CD4-positive, alpha-beta memory T cell (primary cell): ENCODE measurements at regions not wholly inside any gene's neighbourhood (a gene's known extent, or its start where the extent isn't known, plus 50 kb on each side); places are given as distances from the start of the nearest gene placed in this dataset.
A peak's percentile ranks its signal among the peaks of the same experiment; 100 is the strongest.

Experiments used
- CTCF ChIA-PET: fragments of 350-600 bp; sonication (Branson Sonifier 250); formaldehyde crosslinking; loops from one replicate; lab custom pipeline; 2021; ENCODE audit warnings: inconsistent platforms; ENCODE audit not compliant: partially characterized antibody; lab: Charles Lee
- POLR2A ChIA-PET: fragments of 350-600 bp; sonication (Branson Sonifier 250); formaldehyde crosslinking; loops from one replicate; lab custom pipeline; 2021; ENCODE audit not compliant: partially characterized antibody; lab: Charles Lee
- DNase-seq, 5 donors: peaks; one replicate each; pipeline versions ENCODE4 v3.0.0 to v3.0.0-alpha.2; 2020 to 2022; ENCODE audit warnings: mixed read lengths in 1 of 5
- H3K27ac ChIP-seq: one replicate; pipeline ENCODE4 v1.7.0; 2013; ENCODE audit warnings: low read depth, low read length
- H3K27me3 ChIP-seq: 2 replicates; pipeline ENCODE4 v1.7.0; 2013; ENCODE audit warnings: mild to moderate bottlenecking, low read length, moderate library complexity; ENCODE audit not compliant: insufficient read depth
- H3K36me3 ChIP-seq: 2 replicates; pipeline ENCODE4 v1.7.0; 2013; ENCODE audit warnings: mild to moderate bottlenecking, low read length, moderate library complexity; ENCODE audit not compliant: insufficient read depth
- H3K4me1 ChIP-seq: 2 replicates; pipeline ENCODE4 v1.7.0; 2013; ENCODE audit warnings: mild to moderate bottlenecking, low read length, moderate library complexity; ENCODE audit not compliant: insufficient read depth
- H3K4me3 ChIP-seq, 2 donors: one replicate each; pipeline ENCODE4 v1.7.0; 2013; ENCODE audit warnings: low read length in 2 of 2, mild to moderate bottlenecking in 1 of 2
- H3K9me3 ChIP-seq, 2 donors: one replicate each; pipeline ENCODE4 v1.7.0; 2013; ENCODE audit warnings: low read length in 2 of 2, control low read depth in 1 of 2; ENCODE audit not compliant: control insufficient read depth in 1 of 2
- H3K27ac Mint-ChIP-seq, 7 donors: one replicate each; pipeline ENCODE4 v1.8.0; 2020 to 2021; ENCODE audit warnings: mixed read lengths in 7 of 7, mild to moderate bottlenecking in 6 of 7, inconsistent platforms in 3 of 7, moderate library complexity in 3 of 7
- H3K27me3 Mint-ChIP-seq, 2 donors: one replicate each; pipeline ENCODE4 v1.8.0; 2020 to 2021; ENCODE audit warnings: mixed read lengths in 2 of 2
- H3K36me3 Mint-ChIP-seq, 2 donors: one replicate each; pipeline ENCODE4 v1.8.0; 2020 to 2021; ENCODE audit warnings: mixed read lengths in 2 of 2, inconsistent platforms in 1 of 2, mild to moderate bottlenecking in 1 of 2
- H3K4me1 Mint-ChIP-seq, 4 donors: one replicate each; pipeline ENCODE4 v1.8.0; 2020 to 2021; ENCODE audit warnings: mixed read lengths in 4 of 4, mild to moderate bottlenecking in 1 of 4
- H3K4me3 Mint-ChIP-seq, 8 donors: one replicate each; pipeline ENCODE4 v1.8.0; 2020 to 2021; ENCODE audit warnings: mixed read lengths in 8 of 8, mild to moderate bottlenecking in 7 of 8, moderate library complexity in 6 of 8, inconsistent platforms in 3 of 8
- H3K9me3 Mint-ChIP-seq, 8 donors: one replicate each; pipeline ENCODE4 v1.8.0; 2020 to 2021; ENCODE audit warnings: mixed read lengths in 8 of 8, mild to moderate bottlenecking in 5 of 8, inconsistent platforms in 3 of 8, moderate library complexity in 1 of 8
- intact Hi-C: fragments of 100-400 bp; cut with micrococcal nuclease; formaldehyde crosslinking; loops from one replicate; pipeline ENCODE4 v1.15.1; 2023

DNA sequence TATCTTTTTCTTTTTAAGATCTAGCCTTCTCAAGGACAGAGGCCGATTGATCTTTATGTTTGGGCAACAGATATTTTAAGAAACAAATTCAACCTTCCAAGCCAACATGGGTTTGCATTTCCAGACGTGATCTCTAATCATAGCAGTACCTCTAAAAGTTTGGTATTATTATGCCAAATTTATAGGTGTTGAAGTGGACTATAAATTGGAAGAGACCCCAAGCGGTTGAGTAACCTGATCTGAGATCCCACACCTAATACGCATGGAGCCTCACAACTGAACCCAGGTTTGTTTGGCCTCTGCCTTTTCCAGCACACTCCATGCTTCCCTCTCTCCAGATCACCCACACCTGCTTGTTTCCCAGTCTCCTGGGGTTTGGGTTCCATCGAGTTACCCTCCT is 116.5 kb downstream of the DDX1 start:
- no peak overlapping the region for H3K4me3 Mint-ChIP-seq
- POLR2A ChIA-PET: no interaction called here
- CTCF ChIA-PET: no interaction called here
- Histone ChIP-seq H3K9me3 (no peaks in the 10 kb centered on the region), H3K4me3 (no peak overlapping the region), H3K36me3 (no peaks in the 10 kb centered on the region), H3K27me3 (no peaks in the 10 kb centered on the region), H3K4me1 (no peaks in the 10 kb centered on the region), H3K27ac (no peak overlapping the region)
- H3K27ac Mint-ChIP-seq: no peak overlapping the region
- H3K4me1 Mint-ChIP-seq: no peaks in the 10 kb centered on the region
- no peak for DNase-seq
- H3K9me3 Mint-ChIP-seq: no peaks in the 10 kb centered on the region
- no peaks in the 10 kb centered on the region for H3K36me3 Mint-ChIP-seq
- H3K27me3 Mint-ChIP-seq: no peaks in the 10 kb centered on the region
- intact Hi-C loops: no loop called here

GRCh38 chr2:15708865-15709820 is 117.5 kb downstream of the DDX1 start:
- no peaks in the 10 kb centered on the region for H3K4me1 Mint-ChIP-seq
- no peak for DNase-seq
- intact Hi-C loops: no loop called here
- ChIA-PET CTCF (no interaction called here), POLR2A (no interaction called here)
- no peak overlapping the region for H3K4me3 Mint-ChIP-seq
- no peak overlapping the region for H3K4me3 ChIP-seq
- no peaks in the 10 kb centered on the region for H3K4me1 ChIP-seq
- no peaks in the 10 kb centered on the region for H3K36me3 ChIP-seq
- H3K9me3 Mint-ChIP-seq: no peaks in the 10 kb centered on the region
- H3K9me3 ChIP-seq: no peaks in the 10 kb centered on the region
- no peaks in the 10 kb centered on the region for H3K27me3 ChIP-seq
- H3K36me3 Mint-ChIP-seq: no peaks in the 10 kb centered on the region
- H3K27me3 Mint-ChIP-seq: no peaks in the 10 kb centered on the region
- no peak overlapping the region for H3K27ac Mint-ChIP-seq
- H3K27ac ChIP-seq: no peak overlapping the region

DNA sequence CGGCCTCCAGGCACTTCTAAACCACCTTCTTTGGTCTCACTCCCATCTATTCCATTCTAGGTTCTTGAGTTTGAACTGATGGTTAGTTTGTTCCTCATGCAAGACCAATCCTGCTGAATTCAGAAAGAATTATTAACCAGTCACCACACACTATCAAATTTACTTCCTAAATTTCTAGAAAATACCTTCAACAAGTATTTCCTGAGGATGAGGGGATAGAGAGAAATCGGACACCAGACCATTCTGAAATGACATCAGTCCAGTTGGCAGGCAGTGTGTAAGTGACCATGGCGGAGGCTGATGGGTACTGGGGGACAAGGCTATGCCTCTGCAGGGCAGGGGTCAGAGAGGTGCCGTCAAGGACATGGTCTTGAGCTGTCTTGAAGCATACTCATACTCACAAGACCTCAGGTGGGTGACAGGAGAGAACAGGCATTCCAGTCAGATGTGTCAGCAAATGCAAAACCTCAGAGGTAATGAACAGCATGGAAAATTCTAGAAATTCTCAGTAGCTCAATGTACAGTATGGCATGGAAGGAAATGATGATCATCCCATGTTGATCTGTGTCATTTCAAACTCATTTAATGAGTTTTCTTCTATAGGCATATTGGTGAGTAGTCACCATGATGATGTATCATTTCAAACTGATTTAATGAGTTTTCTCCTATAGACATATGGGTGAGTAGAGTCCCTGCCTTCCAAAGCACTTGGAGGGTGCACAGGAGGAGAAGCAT is 119.6 kb downstream of the DDX1 start:
- ChIA-PET POLR2A (no interaction called here), CTCF (no interaction called here)
- Mint-ChIP-seq H3K27ac (peak overlapping the region in 1 of 7 donors; percentile 15), H3K4me3 (no peak overlapping the region), H3K9me3 (no peaks in the 10 kb centered on the region), H3K27me3 (no peaks in the 10 kb centered on the region), H3K36me3 (no peaks in the 10 kb centered on the region), H3K4me1 (peaks cover 0 to 1% (median 0%) of the 10 kb centered on the region in 4 donors)
- H3K4me3 ChIP-seq: no peak overlapping the region
- no peak overlapping the region for H3K27ac ChIP-seq
- no peaks in the 10 kb centered on the region for H3K9me3 ChIP-seq
- intact Hi-C loops: no loop called here
- no peak for DNase-seq
- H3K4me1 ChIP-seq: no peaks in the 10 kb centered on the region
- H3K27me3 ChIP-seq: no peaks in the 10 kb centered on the region
- H3K36me3 ChIP-seq: no peaks in the 10 kb centered on the region

DNA sequence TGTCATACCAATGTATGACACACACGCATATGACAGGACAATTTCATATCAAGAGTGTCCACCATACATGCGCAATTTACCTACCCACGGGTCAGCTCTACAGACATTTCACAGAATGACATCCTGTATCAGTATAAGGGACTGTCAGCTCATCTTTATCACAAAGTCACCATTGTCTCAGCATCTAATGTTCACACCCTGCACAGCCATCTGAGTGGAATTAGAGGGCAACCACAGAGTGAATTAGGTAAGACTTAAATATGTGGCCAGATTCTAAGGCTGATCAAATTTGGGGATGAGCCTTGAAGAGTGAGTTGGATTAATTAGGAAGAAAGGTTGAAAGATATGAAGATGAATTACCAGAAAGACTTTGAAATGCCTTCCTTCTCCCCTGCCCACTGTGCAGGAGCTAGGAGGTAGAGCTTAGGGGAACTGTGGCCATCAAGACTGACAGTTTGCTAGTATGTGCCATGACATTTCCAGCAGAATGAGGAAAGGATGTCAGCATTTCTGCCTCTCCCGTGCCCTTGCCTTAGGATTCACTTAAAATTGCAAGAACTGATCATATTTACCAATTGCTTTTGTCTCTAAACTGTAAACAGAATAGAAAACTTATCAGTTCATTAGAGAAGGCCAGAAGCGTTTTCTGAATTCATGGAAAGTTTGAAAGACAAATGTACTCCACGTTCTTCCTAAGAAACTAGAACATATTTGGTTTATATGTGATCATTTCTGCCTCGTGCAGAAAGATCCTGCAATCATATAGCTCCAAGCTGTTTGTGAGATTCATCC is 121.1 kb downstream of the DDX1 start:
- Histone ChIP-seq H3K4me1 (no peaks in the 10 kb centered on the region), H3K36me3 (no peaks in the 10 kb centered on the region), H3K27me3 (no peaks in the 10 kb centered on the region), H3K9me3 (no peaks in the 10 kb centered on the region), H3K27ac (no peak overlapping the region), H3K4me3 (no peak overlapping the region)
- POLR2A ChIA-PET: no interaction called here
- Mint-ChIP-seq H3K27ac (no peak overlapping the region), H3K9me3 (peaks cover 0 to 2% (median 0%) of the 10 kb centered on the region in 8 donors), H3K4me3 (no peak overlapping the region), H3K36me3 (no peaks in the 10 kb centered on the region), H3K27me3 (no peaks in the 10 kb centered on the region), H3K4me1 (peaks cover 0 to 1% (median 0%) of the 10 kb centered on the region in 4 donors)
- no peak for DNase-seq
- CTCF ChIA-PET: no interaction called here
- intact Hi-C loops: no loop called here

GRCh38 chr2:15713475-15713874 is 121.8 kb downstream of the DDX1 start:
- no peaks in the 10 kb centered on the region for H3K36me3 ChIP-seq
- CTCF ChIA-PET: no interaction called here
- Mint-ChIP-seq H3K4me1 (peaks cover 0 to 1% (median 0%) of the 10 kb centered on the region in 4 donors), H3K4me3 (no peak overlapping the region), H3K9me3 (peaks cover 0 to 2% (median 0%) of the 10 kb centered on the region in 8 donors), H3K27me3 (no peaks in the 10 kb centered on the region), H3K36me3 (no peaks in the 10 kb centered on the region), H3K27ac (no peak overlapping the region)
- H3K27ac ChIP-seq: no peak overlapping the region
- intact Hi-C loops: no loop called here
- no peak for DNase-seq
- H3K4me3 ChIP-seq: no peak overlapping the region
- H3K9me3 ChIP-seq: no peaks in the 10 kb centered on the region
- H3K27me3 ChIP-seq: no peaks in the 10 kb centered on the region
- no peaks in the 10 kb centered on the region for H3K4me1 ChIP-seq
- POLR2A ChIA-PET: no interaction called here

DNA sequence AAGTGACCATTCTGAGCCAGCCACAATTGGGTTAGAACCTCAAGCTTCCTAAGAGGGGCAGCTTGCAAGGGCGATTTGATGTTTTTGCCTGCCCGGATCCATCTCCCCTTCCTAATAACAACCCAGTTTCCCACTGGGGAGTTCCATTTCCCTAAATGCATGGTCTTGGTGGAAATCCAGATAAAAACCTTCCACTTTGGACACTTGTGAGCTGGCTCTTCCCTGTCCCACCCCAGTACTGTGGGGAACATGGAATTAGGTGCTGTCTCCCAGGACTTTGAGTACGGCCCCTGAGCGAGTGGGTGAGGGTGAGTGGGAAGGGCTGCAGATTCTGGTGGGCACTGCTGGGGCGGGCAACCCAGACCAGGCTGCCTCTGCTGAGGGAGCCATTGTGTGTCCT is 122.3 kb downstream of the DDX1 start:
- POLR2A ChIA-PET: no interaction called here
- Histone ChIP-seq H3K4me3 (no peak overlapping the region), H3K27me3 (no peaks in the 10 kb centered on the region), H3K27ac (no peak overlapping the region), H3K36me3 (no peaks in the 10 kb centered on the region), H3K4me1 (no peaks in the 10 kb centered on the region), H3K9me3 (no peaks in the 10 kb centered on the region)
- Mint-ChIP-seq H3K4me3 (no peak overlapping the region), H3K27me3 (no peaks in the 10 kb centered on the region), H3K4me1 (peaks cover 0 to 1% (median 0%) of the 10 kb centered on the region in 4 donors), H3K9me3 (peaks cover 0 to 2% (median 0%) of the 10 kb centered on the region in 8 donors), H3K27ac (no peak overlapping the region), H3K36me3 (no peaks in the 10 kb centered on the region)
- intact Hi-C loops: no loop called here
- no peak for DNase-seq
- CTCF ChIA-PET: no interaction called here

GRCh38 chr2:15714609-15715008 is 122.9 kb downstream of the DDX1 start:
- H3K27me3 ChIP-seq: no peaks in the 10 kb centered on the region
- H3K36me3 ChIP-seq: no peaks in the 10 kb centered on the region
- no peaks in the 10 kb centered on the region for H3K36me3 Mint-ChIP-seq
- CTCF ChIA-PET: no interaction called here
- H3K27ac ChIP-seq: no peak overlapping the region
- H3K4me1 ChIP-seq: no peaks in the 10 kb centered on the region
- no peaks in the 10 kb centered on the region for H3K27me3 Mint-ChIP-seq
- no peak overlapping the region for H3K27ac Mint-ChIP-seq
- no peaks in the 10 kb centered on the region for H3K9me3 ChIP-seq
- no peak overlapping the region for H3K4me3 Mint-ChIP-seq
- H3K9me3 Mint-ChIP-seq: peaks cover 0 to 2% (median 0%) of the 10 kb centered on the region in 8 donors
- H3K4me1 Mint-ChIP-seq: peaks cover 0 to 1% (median 0%) of the 10 kb centered on the region in 4 donors
- no peak for DNase-seq
- H3K4me3 ChIP-seq: no peak overlapping the region
- intact Hi-C loops: no loop called here
- POLR2A ChIA-PET: no interaction called here
